DOHH2 (cell line): ENCODE measurements at regions not wholly inside any gene's neighbourhood (a gene's known extent, or its start where the extent isn't known, plus 50 kb on each side); places are given as distances from the start of the nearest gene placed in this dataset.

Experiments
- CTCF ChIP-seq: fragments of 200-600 bp; sonication (generic); IDR thresholded peaks from one replicate; pipeline ENCODE4 v1.5.1; 2014; ENCODE audit warnings: antibody characterized with exemption, mild to moderate bottlenecking, low read depth, low read length; ENCODE audit not compliant: poor library complexity, severe bottlenecking
- EZH2phosphoT487 ChIP-seq: fragments of 200-600 bp; sonication (generic); IDR thresholded peaks from 2 replicates; pipeline ENCODE4 v1.6.1; 2017; ENCODE audit warnings: borderline replicate concordance, mild to moderate bottlenecking, antibody characterized with exemption, low read length, moderate library complexity, mixed read lengths

DNA sequence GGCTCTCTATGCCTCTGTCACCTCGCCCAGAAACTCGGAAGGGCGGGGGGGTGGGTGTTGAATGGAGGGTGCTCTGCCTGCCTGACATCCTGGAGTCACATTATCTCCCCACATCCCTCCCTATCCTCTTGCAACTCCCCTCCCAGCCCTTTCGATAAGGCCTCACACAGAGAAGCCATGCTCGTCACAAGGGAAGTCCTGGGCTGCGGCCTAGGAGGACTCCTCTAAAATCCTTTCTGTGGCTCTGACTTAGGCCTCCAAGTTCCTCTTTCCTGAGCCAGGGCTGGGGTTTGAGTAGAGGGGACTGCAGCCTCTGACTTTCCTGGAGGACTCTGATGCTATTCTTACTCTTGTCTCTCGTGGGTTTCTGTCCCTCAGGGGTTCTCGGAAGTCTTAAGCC, 75.0 kb upstream of the PKDCC start:
- no peak for TF ChIP-seq CTCF
- no peak for TF ChIP-seq EZH2phosphoT487
